Glutamatergic neuron (in vitro differentiated cells): ENCODE measurements at regions not wholly inside any gene's neighbourhood (a gene's known extent, or its start where the extent isn't known, plus 50 kb on each side); places are given as distances from the start of the nearest gene placed in this dataset.
"Not testable (repeated sequence)": the region's sequence is repeated elsewhere in the genome, so short reads cannot be mapped to it uniquely, and the experiment has no call there.

Source experiments
- DNase-seq: peaks from one replicate; pipeline ENCODE4 v3.0.0; 2022
- H3K27ac Mint-ChIP-seq: one replicate; pipeline ENCODE4 v1.8.0; 2020; ENCODE audit warnings: mild to moderate bottlenecking, mixed read lengths, inconsistent platforms; ENCODE audit not compliant: unreplicated experiment
- H3K27me3 Mint-ChIP-seq: one replicate; pipeline ENCODE4 v1.8.0; 2020; ENCODE audit warnings: mild to moderate bottlenecking, moderate library complexity, mixed read lengths, inconsistent platforms; ENCODE audit not compliant: unreplicated experiment
- H3K36me3 Mint-ChIP-seq: one replicate; pipeline ENCODE4 v1.8.0; 2020; ENCODE audit warnings: mild to moderate bottlenecking, mixed read lengths, inconsistent platforms; ENCODE audit not compliant: unreplicated experiment
- H3K4me1 Mint-ChIP-seq: one replicate; pipeline ENCODE4 v1.8.0; 2020; ENCODE audit warnings: mild to moderate bottlenecking, low read depth, mixed read lengths, inconsistent platforms; ENCODE audit not compliant: unreplicated experiment
- H3K4me3 Mint-ChIP-seq: one replicate; pipeline ENCODE4 v1.8.0; 2020; ENCODE audit warnings: mild to moderate bottlenecking, mixed read lengths, inconsistent platforms; ENCODE audit not compliant: unreplicated experiment
- H3K9me3 Mint-ChIP-seq: one replicate; pipeline ENCODE4 v1.8.0; 2020; ENCODE audit warnings: mild to moderate bottlenecking, moderate library complexity, mixed read lengths, inconsistent platforms; ENCODE audit not compliant: unreplicated experiment
- TF ChIP-seq, protein P1 (sequence below): fragments of 200-600 bp; sonication (generic); IDR thresholded peaks from one replicate; pipeline ENCODE4 v1.5.0; 2021; ENCODE audit not compliant: partially characterized antibody, unreplicated experiment

- peaks cover 3% of the 10 kb centered on the region for H3K9me3 Mint-ChIP-seq
- TF ChIP-seq, protein P1, sequence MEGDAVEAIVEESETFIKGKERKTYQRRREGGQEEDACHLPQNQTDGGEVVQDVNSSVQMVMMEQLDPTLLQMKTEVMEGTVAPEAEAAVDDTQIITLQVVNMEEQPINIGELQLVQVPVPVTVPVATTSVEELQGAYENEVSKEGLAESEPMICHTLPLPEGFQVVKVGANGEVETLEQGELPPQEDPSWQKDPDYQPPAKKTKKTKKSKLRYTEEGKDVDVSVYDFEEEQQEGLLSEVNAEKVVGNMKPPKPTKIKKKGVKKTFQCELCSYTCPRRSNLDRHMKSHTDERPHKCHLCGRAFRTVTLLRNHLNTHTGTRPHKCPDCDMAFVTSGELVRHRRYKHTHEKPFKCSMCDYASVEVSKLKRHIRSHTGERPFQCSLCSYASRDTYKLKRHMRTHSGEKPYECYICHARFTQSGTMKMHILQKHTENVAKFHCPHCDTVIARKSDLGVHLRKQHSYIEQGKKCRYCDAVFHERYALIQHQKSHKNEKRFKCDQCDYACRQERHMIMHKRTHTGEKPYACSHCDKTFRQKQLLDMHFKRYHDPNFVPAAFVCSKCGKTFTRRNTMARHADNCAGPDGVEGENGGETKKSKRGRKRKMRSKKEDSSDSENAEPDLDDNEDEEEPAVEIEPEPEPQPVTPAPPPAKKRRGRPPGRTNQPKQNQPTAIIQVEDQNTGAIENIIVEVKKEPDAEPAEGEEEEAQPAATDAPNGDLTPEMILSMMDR = no peak
- H3K27me3 Mint-ChIP-seq = peaks cover 9% of the 10 kb centered on the region
- peak overlapping the region; percentile 88 for H3K4me3 Mint-ChIP-seq
- no peak overlapping the region for H3K27ac Mint-ChIP-seq
- H3K4me1 Mint-ChIP-seq = peaks cover under 1% of the 10 kb centered on the region
- peak; percentile 46 for DNase-seq
- peaks cover 6% of the 10 kb centered on the region for H3K36me3 Mint-ChIP-seq
Measured at GRCh38 chr12:65728848-65729793, 95.2 kb upstream of the HMGA2 start.

GRCh38 chr12:65731771-65732170 lies 92.5 kb upstream of the HMGA2 start:
- Mint-ChIP-seq H3K36me3 (peaks cover 11% of the 10 kb centered on the region), H3K9me3 (peaks cover 5% of the 10 kb centered on the region), H3K27me3 (peaks cover 9% of the 10 kb centered on the region), H3K27ac (no peak overlapping the region), H3K4me3 (no peak overlapping the region), H3K4me1 (peaks cover 3% of the 10 kb centered on the region)
- no peak for DNase-seq
- TF ChIP-seq, protein P1 = no peak

DNA sequence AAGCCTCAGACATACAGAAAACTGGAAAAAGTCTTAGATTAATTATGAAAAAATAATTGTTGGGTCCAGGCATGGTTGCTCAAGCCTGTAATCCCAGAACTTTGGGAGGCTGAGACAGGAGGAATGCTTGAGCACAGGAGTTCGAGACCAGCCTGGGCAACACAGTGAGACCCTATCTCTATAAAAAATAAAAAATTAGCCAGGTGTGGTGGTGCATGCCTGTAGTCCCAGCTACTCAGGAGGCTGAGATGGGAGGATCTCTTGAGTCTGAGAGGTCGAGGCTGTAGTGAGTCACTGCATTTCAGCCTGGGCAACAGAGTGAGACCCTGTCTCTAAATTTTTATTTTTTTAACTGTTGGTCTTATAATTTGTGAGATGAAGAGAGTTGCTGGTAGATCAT lies 90.6 kb upstream of the HMGA2 start:
- H3K27me3 Mint-ChIP-seq, H3K9me3 Mint-ChIP-seq, H3K27ac Mint-ChIP-seq, H3K4me3 Mint-ChIP-seq, H3K4me1 Mint-ChIP-seq, DNase-seq: not testable (repeated sequence)
- peaks cover 11% of the 10 kb centered on the region for H3K36me3 Mint-ChIP-seq

DNA sequence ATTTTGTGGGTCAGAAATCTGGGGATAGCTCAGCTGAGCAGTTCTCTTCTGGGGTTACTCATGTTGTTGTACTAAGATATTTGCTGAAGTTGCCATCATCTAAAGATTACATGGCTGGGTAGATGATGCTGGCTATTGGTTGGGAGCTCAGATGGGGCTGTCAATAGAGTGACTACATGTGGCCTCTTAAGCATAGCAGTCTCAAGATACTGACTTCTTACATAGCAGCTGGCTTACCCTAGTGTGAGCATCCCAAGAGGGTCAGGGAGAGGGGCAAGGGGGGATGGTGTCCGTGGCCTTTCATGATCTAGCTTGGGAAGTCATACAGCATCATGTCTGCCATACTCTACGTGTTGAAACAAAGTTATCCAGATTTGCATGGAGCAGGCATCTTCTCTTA lies 90.1 kb upstream of the HMGA2 start:
- Mint-ChIP-seq H3K36me3 (peaks cover 11% of the 10 kb centered on the region), H3K4me3 (no peak overlapping the region), H3K9me3 (peaks cover 5% of the 10 kb centered on the region), H3K4me1 (peaks cover 3% of the 10 kb centered on the region), H3K27ac (no peak overlapping the region), H3K27me3 (peaks cover 4% of the 10 kb centered on the region)
- TF ChIP-seq, protein P1 = no peak
- DNase-seq = no peak

DNA sequence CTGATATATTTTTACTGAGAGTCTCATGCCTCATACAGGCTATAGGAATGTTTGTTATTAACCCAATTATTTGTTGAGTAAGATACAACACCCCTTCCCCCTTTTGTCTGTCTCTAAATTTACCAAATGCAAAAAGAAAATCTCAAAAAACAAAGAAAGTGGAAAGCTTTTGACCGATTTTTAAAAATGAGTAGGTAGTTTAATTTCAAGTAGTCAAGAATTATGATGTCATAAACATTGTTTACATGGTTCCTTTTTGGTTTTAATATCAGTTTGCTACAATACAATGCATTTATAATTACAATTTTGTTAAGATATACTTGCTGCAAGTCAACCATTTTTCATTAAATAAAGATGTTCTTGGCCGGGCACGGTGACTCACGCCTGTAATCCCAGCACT lies 84.7 kb upstream of the HMGA2 start:
- Mint-ChIP-seq H3K4me3 (no peak overlapping the region), H3K9me3 (peaks cover 5% of the 10 kb centered on the region), H3K27me3 (peaks cover 4% of the 10 kb centered on the region), H3K36me3 (peaks cover 5% of the 10 kb centered on the region), H3K27ac (no peak overlapping the region), H3K4me1 (peaks cover 5% of the 10 kb centered on the region)
- TF ChIP-seq, protein P1 = no peak
- DNase-seq = no peak
